GM12891 (cell line): ENCODE measurements at regions not wholly inside any gene's neighbourhood (a gene's known extent, or its start where the extent isn't known, plus 50 kb on each side); places are given as distances from the start of the nearest gene placed in this dataset.

Experiments
- PAX5 ChIP-seq: IDR thresholded peaks from 2 replicates; pipeline ENCODE4 v1.6.1; 2011; ENCODE audit warnings: low read length, moderate library complexity, mild to moderate bottlenecking; ENCODE audit not compliant: insufficient read depth, severe bottlenecking
- POLR2A ChIP-seq: IDR thresholded peaks from 2 replicates; pipeline ENCODE4 v1.6.1; 2011; ENCODE audit warnings: low read depth, low read length, control low read depth
- POLR2AphosphoS5 ChIP-seq: IDR thresholded peaks from 2 replicates; pipeline ENCODE4 v1.6.1; 2011; ENCODE audit warnings: low read depth, low read length, control low read depth
- POU2F2 ChIP-seq: IDR thresholded peaks from 2 replicates; pipeline ENCODE4 v1.6.1; 2011; ENCODE audit warnings: low read depth, mild to moderate bottlenecking, control low read depth, low read length, moderate library complexity
- SPI1 ChIP-seq: IDR thresholded peaks from 2 replicates; pipeline ENCODE4 v1.6.1; 2011; ENCODE audit warnings: low read depth, low read length, control low read depth
- TAF1 ChIP-seq: IDR thresholded peaks from 2 replicates; pipeline ENCODE4 v1.6.1; 2011; ENCODE audit warnings: low read depth, low read length, control low read depth

- no peak for TF ChIP-seq POLR2A
- TF ChIP-seq TAF1: no peak
- no peak for TF ChIP-seq POLR2AphosphoS5
- no peak for TF ChIP-seq SPI1
- TF ChIP-seq POU2F2: no peak
- no peak for TF ChIP-seq PAX5
Measured at GRCh38 chr1:117682372-117682771, 76.5 kb downstream of the TENT5C start.
